ENCODE measurements at regions not wholly inside any gene's neighbourhood (a gene's known extent, or its start where the extent isn't known, plus 50 kb on each side); places are given as distances from the start of the nearest gene placed in this dataset.

DNA sequence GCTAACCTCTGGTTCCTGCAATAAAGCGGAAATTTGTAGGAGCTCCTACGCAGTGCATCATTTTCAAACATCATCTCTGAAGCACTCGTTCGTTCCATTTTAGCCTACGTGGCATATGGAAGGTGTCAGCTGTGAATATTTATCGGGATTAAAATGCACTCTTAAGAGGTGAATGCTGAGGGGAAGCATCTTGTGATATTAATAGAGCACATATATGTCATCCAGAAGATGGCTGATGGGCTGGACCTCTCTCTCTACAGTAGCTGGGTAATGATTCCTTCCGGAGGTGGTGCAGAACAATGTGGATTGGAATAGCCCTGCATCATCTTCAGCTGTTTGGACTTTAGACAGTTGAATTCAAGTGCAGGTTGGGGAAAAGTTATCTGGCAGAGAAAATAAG lies 478.7 kb downstream of the DMAC1 start:
- Histone ChIP-seq H3K9me3 (ENCODE audit: insufficient read depth, low read length) (no peaks in the 10 kb centered on the region), H3K4me1 (ENCODE audit: low read length) (no peaks in the 10 kb centered on the region), H3K4me3 (ENCODE audit: low read length) (no peak overlapping the region), H3K36me3 (replicated peaks; ENCODE audit: low read depth, low read length) (no peaks in the 10 kb centered on the region), H4K20me1 (ENCODE audit: insufficient read depth, low read length) (no peaks in the 10 kb centered on the region), H3K9ac (ENCODE audit: low read length) (no peak overlapping the region), H3K4me2 (ENCODE audit: low read length) (no peak overlapping the region), H3K79me2 (ENCODE audit: low read length) (no peaks in the 10 kb centered on the region), H2AFZ (ENCODE audit: low read depth, low read length) (no peak overlapping the region), H3K27me3 (ENCODE audit: low read depth, low read length) (peaks cover 31% of the 10 kb centered on the region), H3K27ac (ENCODE audit: low read length) (no peak overlapping the region)
- TF ChIP-seq EZH2phosphoT487 (IDR thresholded peaks at IDR 0.05; ENCODE audit: low read depth) = no peak
- TF ChIP-seq, protein P1, sequence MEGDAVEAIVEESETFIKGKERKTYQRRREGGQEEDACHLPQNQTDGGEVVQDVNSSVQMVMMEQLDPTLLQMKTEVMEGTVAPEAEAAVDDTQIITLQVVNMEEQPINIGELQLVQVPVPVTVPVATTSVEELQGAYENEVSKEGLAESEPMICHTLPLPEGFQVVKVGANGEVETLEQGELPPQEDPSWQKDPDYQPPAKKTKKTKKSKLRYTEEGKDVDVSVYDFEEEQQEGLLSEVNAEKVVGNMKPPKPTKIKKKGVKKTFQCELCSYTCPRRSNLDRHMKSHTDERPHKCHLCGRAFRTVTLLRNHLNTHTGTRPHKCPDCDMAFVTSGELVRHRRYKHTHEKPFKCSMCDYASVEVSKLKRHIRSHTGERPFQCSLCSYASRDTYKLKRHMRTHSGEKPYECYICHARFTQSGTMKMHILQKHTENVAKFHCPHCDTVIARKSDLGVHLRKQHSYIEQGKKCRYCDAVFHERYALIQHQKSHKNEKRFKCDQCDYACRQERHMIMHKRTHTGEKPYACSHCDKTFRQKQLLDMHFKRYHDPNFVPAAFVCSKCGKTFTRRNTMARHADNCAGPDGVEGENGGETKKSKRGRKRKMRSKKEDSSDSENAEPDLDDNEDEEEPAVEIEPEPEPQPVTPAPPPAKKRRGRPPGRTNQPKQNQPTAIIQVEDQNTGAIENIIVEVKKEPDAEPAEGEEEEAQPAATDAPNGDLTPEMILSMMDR (IDR thresholded peaks at IDR 0.05; ENCODE audit: low read depth, low read length) = no peak

DNA sequence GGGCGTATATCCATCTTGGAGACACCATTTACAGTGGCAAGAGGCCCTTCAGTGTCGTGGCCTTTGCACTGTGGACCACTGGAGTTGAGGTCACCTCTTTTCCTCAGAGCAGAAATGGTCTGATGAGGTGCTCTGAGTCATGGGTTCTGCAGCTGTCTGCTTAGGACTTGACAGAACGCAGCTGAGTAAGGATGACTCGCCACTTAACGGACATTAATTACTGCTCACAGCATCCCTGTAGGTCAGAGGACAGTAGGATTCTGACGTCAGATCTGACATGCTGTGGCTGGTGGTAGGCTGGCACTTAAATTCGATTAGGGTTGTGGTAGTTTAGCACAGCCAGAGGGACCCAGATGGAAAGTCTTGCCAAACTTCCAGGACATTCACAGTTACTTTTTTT lies 479.4 kb downstream of the DMAC1 start:
- H3K36me3 ChIP-seq (replicated peaks; ENCODE audit: low read depth, low read length) = no peaks in the 10 kb centered on the region
- H3K9ac ChIP-seq (ENCODE audit: low read length) = no peak overlapping the region
- TF ChIP-seq EZH2phosphoT487 (IDR thresholded peaks at IDR 0.05; ENCODE audit: low read depth) = no peak
- TF ChIP-seq, protein P1 (IDR thresholded peaks at IDR 0.05; ENCODE audit: low read depth, low read length) = no peak
- H3K27ac ChIP-seq (ENCODE audit: low read length) = no peak overlapping the region
- no peak overlapping the region for H3K4me3 ChIP-seq (ENCODE audit: low read length)
- H2AFZ ChIP-seq (ENCODE audit: low read depth, low read length) = no peak overlapping the region
- H3K4me2 ChIP-seq (ENCODE audit: low read length) = no peak overlapping the region
- H3K79me2 ChIP-seq (ENCODE audit: low read length) = no peaks in the 10 kb centered on the region
- H4K20me1 ChIP-seq (ENCODE audit: insufficient read depth, low read length) = no peaks in the 10 kb centered on the region
- peaks cover 31% of the 10 kb centered on the region for H3K27me3 ChIP-seq (ENCODE audit: low read depth, low read length)
- H3K9me3 ChIP-seq (ENCODE audit: insufficient read depth, low read length) = no peaks in the 10 kb centered on the region
- H3K4me1 ChIP-seq (ENCODE audit: low read length) = no peaks in the 10 kb centered on the region

DNA sequence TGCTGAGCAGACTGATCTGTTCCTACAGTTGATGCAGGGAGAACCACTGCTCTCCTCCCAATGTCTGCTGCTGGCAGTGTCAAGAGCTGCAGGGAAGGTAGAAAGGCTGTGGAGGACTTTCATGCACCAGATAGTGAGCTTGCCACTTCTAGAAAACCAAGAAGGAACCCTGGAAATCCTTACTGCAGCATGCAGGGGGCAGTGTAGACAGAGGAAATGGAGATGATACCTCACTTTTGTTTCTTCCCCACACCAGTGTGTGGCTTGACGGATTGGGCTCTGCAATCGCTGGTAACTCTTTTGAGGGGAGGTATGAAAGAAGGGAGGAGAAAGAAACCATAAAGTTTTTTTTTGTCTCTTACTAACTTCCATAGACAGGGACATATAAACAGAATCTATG lies 480.7 kb downstream of the DMAC1 start:
- Histone ChIP-seq H4K20me1 (ENCODE audit: insufficient read depth, low read length) (no peaks in the 10 kb centered on the region), H3K4me2 (ENCODE audit: low read length) (no peak overlapping the region), H3K27me3 (ENCODE audit: low read depth, low read length) (peaks cover 31% of the 10 kb centered on the region), H3K9ac (ENCODE audit: low read length) (no peak overlapping the region), H3K36me3 (replicated peaks; ENCODE audit: low read depth, low read length) (no peaks in the 10 kb centered on the region), H3K79me2 (ENCODE audit: low read length) (no peaks in the 10 kb centered on the region), H2AFZ (ENCODE audit: low read depth, low read length) (no peak overlapping the region), H3K4me3 (ENCODE audit: low read length) (no peak overlapping the region), H3K27ac (ENCODE audit: low read length) (no peak overlapping the region), H3K9me3 (ENCODE audit: insufficient read depth, low read length) (no peaks in the 10 kb centered on the region; the same call in 1 of the 2 replicates), H3K4me1 (ENCODE audit: low read length) (no peaks in the 10 kb centered on the region)
- TF ChIP-seq EZH2phosphoT487 (IDR thresholded peaks at IDR 0.05; ENCODE audit: low read depth) = no peak
- TF ChIP-seq, protein P1 (IDR thresholded peaks at IDR 0.05; ENCODE audit: low read depth, low read length) = no peak

DNA sequence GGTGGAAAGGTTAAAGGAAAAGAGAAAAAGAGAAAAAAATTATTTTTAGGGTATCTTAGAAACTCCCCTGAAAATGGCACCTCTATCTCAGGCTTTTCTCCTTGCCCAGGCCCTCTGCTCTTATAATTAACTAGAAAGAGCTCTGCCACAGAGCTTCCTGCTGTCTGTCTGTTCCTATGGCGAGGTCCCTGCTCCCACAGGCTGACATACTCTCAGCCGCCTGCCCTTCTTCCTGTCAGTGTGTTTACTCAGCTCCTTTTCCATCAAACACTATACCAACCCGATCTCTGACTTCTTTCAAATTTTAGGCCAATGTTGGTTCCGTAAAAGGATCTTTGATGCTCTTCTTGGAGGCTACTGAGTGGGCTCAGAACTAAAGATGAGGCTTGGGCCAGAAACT lies 482.6 kb downstream of the DMAC1 start:
- no peak for TF ChIP-seq EZH2phosphoT487 (IDR thresholded peaks at IDR 0.05; ENCODE audit: low read depth)
- TF ChIP-seq, protein P1 (IDR thresholded peaks at IDR 0.05; ENCODE audit: low read depth, low read length) = no peak
- Histone ChIP-seq H3K9me3 (ENCODE audit: insufficient read depth, low read length) (peaks cover 7% of the 10 kb centered on the region), H3K9ac (ENCODE audit: low read length) (no peak overlapping the region), H3K27ac (ENCODE audit: low read length) (no peak overlapping the region), H3K79me2 (ENCODE audit: low read length) (no peaks in the 10 kb centered on the region), H3K36me3 (replicated peaks; ENCODE audit: low read depth, low read length) (no peaks in the 10 kb centered on the region), H4K20me1 (ENCODE audit: insufficient read depth, low read length) (no peaks in the 10 kb centered on the region), H3K4me2 (ENCODE audit: low read length) (no peak overlapping the region), H2AFZ (ENCODE audit: low read depth, low read length) (no peak overlapping the region), H3K27me3 (ENCODE audit: low read depth, low read length) (peaks cover 21% of the 10 kb centered on the region), H3K4me1 (ENCODE audit: low read length) (no peaks in the 10 kb centered on the region), H3K4me3 (ENCODE audit: low read length) (no peak overlapping the region)

All from OCI-LY3 (cell line).